ENCODE measurements at regions not wholly inside any gene's neighbourhood (a gene's known extent, or its start where the extent isn't known, plus 50 kb on each side); places are given as distances from the start of the nearest gene placed in this dataset.

DNA sequence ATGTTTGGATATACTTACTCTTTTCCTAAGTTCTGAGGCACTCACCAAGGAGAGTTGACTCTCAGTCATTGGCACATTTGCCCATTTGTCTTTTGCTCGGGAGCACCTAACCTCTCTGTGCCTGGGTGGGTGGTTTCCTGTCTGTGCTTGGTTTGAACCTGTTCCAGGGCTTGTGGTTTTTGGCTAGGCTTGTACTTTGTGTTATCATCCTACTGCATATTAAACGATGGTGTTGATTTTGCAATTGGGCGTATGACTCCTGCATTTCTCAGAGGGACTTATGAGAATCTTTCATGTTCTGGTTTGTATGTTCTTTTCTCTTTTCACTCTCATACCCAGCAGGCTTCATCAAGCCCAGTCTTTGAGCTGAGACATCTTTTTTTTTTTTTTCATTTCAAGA, 161.7 kb downstream of the BTC start:
- H3K36me3 Mint-ChIP-seq (ENCODE audit: low read depth) = no peaks in the 10 kb centered on the region
- TF ChIP-seq, protein P1, sequence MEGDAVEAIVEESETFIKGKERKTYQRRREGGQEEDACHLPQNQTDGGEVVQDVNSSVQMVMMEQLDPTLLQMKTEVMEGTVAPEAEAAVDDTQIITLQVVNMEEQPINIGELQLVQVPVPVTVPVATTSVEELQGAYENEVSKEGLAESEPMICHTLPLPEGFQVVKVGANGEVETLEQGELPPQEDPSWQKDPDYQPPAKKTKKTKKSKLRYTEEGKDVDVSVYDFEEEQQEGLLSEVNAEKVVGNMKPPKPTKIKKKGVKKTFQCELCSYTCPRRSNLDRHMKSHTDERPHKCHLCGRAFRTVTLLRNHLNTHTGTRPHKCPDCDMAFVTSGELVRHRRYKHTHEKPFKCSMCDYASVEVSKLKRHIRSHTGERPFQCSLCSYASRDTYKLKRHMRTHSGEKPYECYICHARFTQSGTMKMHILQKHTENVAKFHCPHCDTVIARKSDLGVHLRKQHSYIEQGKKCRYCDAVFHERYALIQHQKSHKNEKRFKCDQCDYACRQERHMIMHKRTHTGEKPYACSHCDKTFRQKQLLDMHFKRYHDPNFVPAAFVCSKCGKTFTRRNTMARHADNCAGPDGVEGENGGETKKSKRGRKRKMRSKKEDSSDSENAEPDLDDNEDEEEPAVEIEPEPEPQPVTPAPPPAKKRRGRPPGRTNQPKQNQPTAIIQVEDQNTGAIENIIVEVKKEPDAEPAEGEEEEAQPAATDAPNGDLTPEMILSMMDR (IDR thresholded peaks at IDR 0.05) = no peak
- no peak for DNase-seq
- H3K9me3 Mint-ChIP-seq = no peaks in the 10 kb centered on the region
- no peak overlapping the region for H3K27ac Mint-ChIP-seq
- no peaks in the 10 kb centered on the region for H3K4me1 Mint-ChIP-seq
- H3K27me3 Mint-ChIP-seq (ENCODE audit: low read depth, poor library complexity) = peaks cover 3% of the 10 kb centered on the region
- no peak overlapping the region for H3K4me3 Mint-ChIP-seq

GRCh38 chr4:74635074-74635473, 159.2 kb downstream of the BTC start:
- no peaks in the 10 kb centered on the region for H3K4me1 Mint-ChIP-seq
- TF ChIP-seq, protein P1 (IDR thresholded peaks at IDR 0.05) = no peak
- peaks cover 3% of the 10 kb centered on the region for H3K27me3 Mint-ChIP-seq (ENCODE audit: low read depth, poor library complexity)
- H3K27ac Mint-ChIP-seq = no peak overlapping the region
- no peaks in the 10 kb centered on the region for H3K9me3 Mint-ChIP-seq
- H3K4me3 Mint-ChIP-seq = no peak overlapping the region
- DNase-seq = no peak
- H3K36me3 Mint-ChIP-seq (ENCODE audit: low read depth) = no peaks in the 10 kb centered on the region

GRCh38 chr4:74635490-74636123, 158.7 kb downstream of the BTC start:
- no peaks in the 10 kb centered on the region for H3K9me3 Mint-ChIP-seq
- H3K27me3 Mint-ChIP-seq (ENCODE audit: low read depth, poor library complexity) = peaks cover 3% of the 10 kb centered on the region
- no peaks in the 10 kb centered on the region for H3K36me3 Mint-ChIP-seq (ENCODE audit: low read depth)
- H3K4me3 Mint-ChIP-seq = no peak overlapping the region
- no peak for DNase-seq
- no peak overlapping the region for H3K27ac Mint-ChIP-seq
- H3K4me1 Mint-ChIP-seq = no peaks in the 10 kb centered on the region
- TF ChIP-seq, protein P1 (IDR thresholded peaks at IDR 0.05) = no peak

- H3K9me3 Mint-ChIP-seq = no peaks in the 10 kb centered on the region
- H3K4me1 Mint-ChIP-seq = no peaks in the 10 kb centered on the region
- H3K27ac Mint-ChIP-seq = no peak overlapping the region
- TF ChIP-seq, protein P1 (IDR thresholded peaks at IDR 0.05) = no peak
- H3K4me3 Mint-ChIP-seq = no peak overlapping the region
- no peak for DNase-seq
- H3K27me3 Mint-ChIP-seq (ENCODE audit: low read depth, poor library complexity) = peaks cover 3% of the 10 kb centered on the region
- H3K36me3 Mint-ChIP-seq (ENCODE audit: low read depth) = no peaks in the 10 kb centered on the region
Measured at GRCh38 chr4:74638001-74638400, 156.3 kb downstream of the BTC start.

- Mint-ChIP-seq H3K27ac (peak overlapping the region; percentile 25), H3K4me1 (no peaks in the 10 kb centered on the region), H3K36me3 (ENCODE audit: low read depth) (no peaks in the 10 kb centered on the region), H3K4me3 (no peak overlapping the region), H3K9me3 (no peaks in the 10 kb centered on the region), H3K27me3 (ENCODE audit: low read depth, poor library complexity) (peaks cover 3% of the 10 kb centered on the region)
- no peak for DNase-seq
- TF ChIP-seq, protein P1 (IDR thresholded peaks at IDR 0.05) = no peak
Measured at GRCh38 chr4:74638689-74639088, 155.6 kb downstream of the BTC start.
